GM12878 (cell line): ENCODE measurements at regions not wholly inside any gene's neighbourhood (a gene's known extent, or its start where the extent isn't known, plus 50 kb on each side); places are given as distances from the start of the nearest gene placed in this dataset.

ENCODE experiments used
- ATAC-seq: fragments of 200-7000 bp; cut with Tn5 transposase; 3 replicates; pipeline ENCODE4 v1.9.1; 2020; ENCODE audit warnings: mild to moderate bottlenecking, moderate library complexity
- BruUV-seq: library from RNA; stranded (reverse); fragments of 400-500 nt; replicated peaks from 2 replicates; lab custom pipeline; 2021; lab: Mats Ljungman, UMichigan
- CTCF ChIA-PET: fragments of 300-600 bp; sonication (Branson Sonifier 250); formaldehyde crosslinking; extraction: SDS; loops from one replicate; lab custom pipeline; 2021; ENCODE audit warnings: inconsistent platforms; lab: Yijun Ruan, JAX
- POLR2A ChIA-PET: fragments of 350-600 bp; formaldehyde crosslinking; extraction: SDS; loops from one replicate; lab custom pipeline; 2021; ENCODE audit warnings: inconsistent platforms; lab: Charles Lee
- RAD21 ChIA-PET: fragments of 300-600 bp; sonication (Branson Sonifier 250); formaldehyde crosslinking; loops from one replicate; lab custom pipeline; 2023; ENCODE audit warnings: antibody characterized with exemption; ENCODE audit not compliant: unreplicated experiment; lab: Charles Lee
- SMC1A ChIA-PET: fragments of 300-600 bp; sonication (Branson Sonifier 250); formaldehyde crosslinking; loops from one replicate; lab custom pipeline; 2023; ENCODE audit not compliant: unreplicated experiment, uncharacterized antibody; lab: Charles Lee
- DNase-seq: peaks from one replicate; pipeline ENCODE4 v3.0.0-alpha.2; 2011; ENCODE audit warnings: low read depth, low spot score
- FAIRE-seq: peaks from 3 replicates; lab custom pipeline; 2011; peaks lifted over from hg19 to GRCh38; lab: Jason Lieb, UNC
- H2AFZ ChIP-seq: 2 replicates; pipeline ENCODE4 v1.6.0; 2011; ENCODE audit warnings: low read depth, low read length, control low read depth; ENCODE audit not compliant: control insufficient read depth
- H3K27ac ChIP-seq: 2 replicates; pipeline ENCODE4 v1.5.1; 2011; ENCODE audit warnings: control low read depth; ENCODE audit not compliant: control insufficient read depth, insufficient read depth
- H3K27me3 ChIP-seq, 2 experiments: replicated peaks in 1 of 2; 2 replicates each; pipeline versions ENCODE4 v1.6.0 to v1.6.1; 2011; ENCODE audit warnings: low read length in 1 of 2; ENCODE audit not compliant: control insufficient read depth in 2 of 2, insufficient read depth in 2 of 2
- H3K36me3 ChIP-seq, 2 experiments: 2 replicates each; pipeline ENCODE4 v1.5.1; 2011; ENCODE audit warnings: low read length in 1 of 2; ENCODE audit not compliant: control insufficient read depth in 2 of 2, insufficient read depth in 2 of 2
- H3K4me1 ChIP-seq: 2 replicates; pipeline ENCODE4 v1.6.1; 2011; ENCODE audit warnings: mild to moderate bottlenecking, low read length, moderate library complexity, mixed read lengths; ENCODE audit not compliant: control insufficient read depth, insufficient read depth
- H3K4me2 ChIP-seq: 2 replicates; pipeline ENCODE4 v1.6.0; 2011; ENCODE audit warnings: control low read depth; ENCODE audit not compliant: control insufficient read depth, insufficient read depth
- H3K4me3 ChIP-seq: fragments of 200-600 bp; sonication (generic); 2 replicates; pipeline ENCODE4 v1.5.1; 2016
- H3K79me2 ChIP-seq: 2 replicates; pipeline ENCODE4 v1.6.0; 2011; ENCODE audit warnings: low read length; ENCODE audit not compliant: control insufficient read depth, insufficient read depth
- H3K9ac ChIP-seq: 2 replicates; pipeline ENCODE4 v1.8.0; 2011; ENCODE audit warnings: low read length, control low read depth, mixed read lengths; ENCODE audit not compliant: control insufficient read depth, insufficient read depth
- H3K9me3 ChIP-seq: replicated peaks from 3 replicates; pipeline ENCODE4 v1.5.1; 2011; ENCODE audit warnings: mild to moderate bottlenecking, low read length; ENCODE audit not compliant: control insufficient read depth, insufficient read depth
- H4K20me1 ChIP-seq: 2 replicates; pipeline ENCODE4 v1.6.0; 2011; ENCODE audit not compliant: control insufficient read depth, insufficient read depth
- CHD4 ChIP-seq: fragments of 200-600 bp; sonication (generic); IDR thresholded peaks from 2 replicates; pipeline ENCODE4 v1.6.1; 2016; ENCODE audit warnings: mild to moderate bottlenecking
- E4F1 ChIP-seq: fragments of 450-650 bp; IDR thresholded peaks from 2 replicates; pipeline ENCODE4 v1.6.1; 2018; ENCODE audit warnings: borderline replicate concordance, mild to moderate bottlenecking; ENCODE audit not compliant: partially characterized antibody
- GATAD2B ChIP-seq: fragments of 450-650 bp; conservative IDR thresholded peaks from 2 replicates; pipeline ENCODE4 v1.6.1; 2017; ENCODE audit warnings: low read depth, mild to moderate bottlenecking, moderate library complexity
- LARP7 ChIP-seq: fragments of 450-650 bp; IDR thresholded peaks from 2 replicates; pipeline ENCODE4 v1.6.1; 2017; ENCODE audit warnings: mild to moderate bottlenecking
- MEF2A ChIP-seq: IDR thresholded peaks from 2 replicates; pipeline ENCODE4 v1.6.1; 2011; ENCODE audit warnings: low read depth, mild to moderate bottlenecking, low read length, moderate library complexity; ENCODE audit not compliant: insufficient read depth
- MYB ChIP-seq: fragments of 150-350 bp; IDR thresholded peaks from 2 replicates; pipeline ENCODE4 v1.6.1; 2014; ENCODE audit warnings: mild to moderate bottlenecking, low read depth, low read length, borderline replicate concordance
- POLR2A ChIP-seq: IDR thresholded peaks from 2 replicates; pipeline ENCODE4 v1.6.1; 2011; ENCODE audit warnings: low read depth, mild to moderate bottlenecking, low read length
- RUNX3 ChIP-seq: IDR thresholded peaks from 2 replicates; pipeline ENCODE4 v1.6.1; 2012; ENCODE audit warnings: low read length, inconsistent platforms
- ZBTB33 ChIP-seq: fragments of 450-650 bp; IDR thresholded peaks from 2 replicates; pipeline ENCODE4 v1.6.1; 2017; ENCODE audit warnings: mild to moderate bottlenecking
- WGBS: methylation state at CpG from one replicate; pipeline ENCODE4 v1.1.6; 2016; ENCODE audit warnings: low lambda C conversion rate; ENCODE audit not compliant: insufficient replicate concordance, insufficient coverage; ENCODE audit errors: missing lambda C conversion rate; 5-methylcytosine and 5-hydroxymethylcytosine counted together
- in situ Hi-C: fragments of 300-500 bp; cut with MboI; formaldehyde crosslinking; loops from 9 replicates; pipeline ENCODE4 v1.14.3; 2018; ENCODE audit warnings: mixed read lengths
- intact Hi-C: fragments of 100-400 bp; cut with micrococcal nuclease; formaldehyde crosslinking; loops from one replicate; pipeline ENCODE4 v1.14.2; 2022; ENCODE audit not compliant: unreplicated experiment
- TF ChIP-seq, protein P1 (sequence below), 3 experiments: IDR thresholded peaks in 2 of 3; conservative IDR thresholded peaks in 1 of 3; 2 replicates each; pipeline ENCODE4 v1.5.1; 2011; ENCODE audit warnings: low read depth in 3 of 3, low read length in 3 of 3, mild to moderate bottlenecking in 3 of 3, control low read depth in 2 of 3, moderate library complexity in 2 of 3, inconsistent platforms in 1 of 3, mixed read lengths in 1 of 3; ENCODE audit not compliant: control insufficient read depth in 2 of 3, insufficient read depth in 1 of 3; ENCODE audit errors: extremely low read depth in 1 of 3

- Histone ChIP-seq H3K4me1 (no peaks in the 10 kb centered on the region), H3K4me3 (no peak overlapping the region), H3K9me3 (no peaks in the 10 kb centered on the region), H3K27me3 (no peaks in the 10 kb centered on the region), H4K20me1 (no peaks in the 10 kb centered on the region), H3K36me3 (no peaks in the 10 kb centered on the region)
- CTCF ChIA-PET: interaction anchor here (0.8 kb wide), 1 partner anchor 286 kb away, joined by 3 read pairs; no protein-coding TSS in a partner anchor
- 13% methylated on average over 4 of the region's 4 CpGs for WGBS
- TF ChIP-seq, protein P1, sequence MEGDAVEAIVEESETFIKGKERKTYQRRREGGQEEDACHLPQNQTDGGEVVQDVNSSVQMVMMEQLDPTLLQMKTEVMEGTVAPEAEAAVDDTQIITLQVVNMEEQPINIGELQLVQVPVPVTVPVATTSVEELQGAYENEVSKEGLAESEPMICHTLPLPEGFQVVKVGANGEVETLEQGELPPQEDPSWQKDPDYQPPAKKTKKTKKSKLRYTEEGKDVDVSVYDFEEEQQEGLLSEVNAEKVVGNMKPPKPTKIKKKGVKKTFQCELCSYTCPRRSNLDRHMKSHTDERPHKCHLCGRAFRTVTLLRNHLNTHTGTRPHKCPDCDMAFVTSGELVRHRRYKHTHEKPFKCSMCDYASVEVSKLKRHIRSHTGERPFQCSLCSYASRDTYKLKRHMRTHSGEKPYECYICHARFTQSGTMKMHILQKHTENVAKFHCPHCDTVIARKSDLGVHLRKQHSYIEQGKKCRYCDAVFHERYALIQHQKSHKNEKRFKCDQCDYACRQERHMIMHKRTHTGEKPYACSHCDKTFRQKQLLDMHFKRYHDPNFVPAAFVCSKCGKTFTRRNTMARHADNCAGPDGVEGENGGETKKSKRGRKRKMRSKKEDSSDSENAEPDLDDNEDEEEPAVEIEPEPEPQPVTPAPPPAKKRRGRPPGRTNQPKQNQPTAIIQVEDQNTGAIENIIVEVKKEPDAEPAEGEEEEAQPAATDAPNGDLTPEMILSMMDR (IDR thresholded peaks at IDR 0.05 in 2 of 3, conservative IDR thresholded peaks at IDR 0.05 in 1 of 3; ENCODE audit: control insufficient read depth in 2 of 3, extremely low read depth in 1 of 3, insufficient read depth in 1 of 3, low read depth in 3 of 3, low read length in 3 of 3): no peak
- TF ChIP-seq ZBTB33 (no peak), POLR2A (no peak)
- TF ChIP-seq, all 136 proteins: peak for 0
- ChIA-PET POLR2A (no interaction called here), RAD21 (no interaction called here), SMC1A (interaction anchor here (1.1 kb wide), 1 partner anchor 20 kb away, joined by 3 read pairs; no protein-coding TSS in a partner anchor)
- Histone ChIP-seq H3K27ac (no peak overlapping the region), H3K79me2 (no peaks in the 10 kb centered on the region), H2AFZ (no peak overlapping the region), H3K4me2 (no peak overlapping the region), H3K9ac (no peak overlapping the region)
- in situ Hi-C loops (no loop called here), intact Hi-C loops (no loop called here)
- BruUV-seq: no TSS peak
- ATAC-seq (no peak), DNase-seq (no peak), FAIRE-seq (no peak)
Measured at GRCh38 chr9:71571186-71571585, 197.1 kb downstream of the CEMIP2 start.

- Histone ChIP-seq H3K4me2 (no peak overlapping the region), H3K27ac (no peak overlapping the region), H3K9ac (no peak overlapping the region), H2AFZ (no peak overlapping the region), H3K4me3 (no peak overlapping the region), H3K79me2 (no peaks in the 10 kb centered on the region), H3K27me3 (no peaks in the 10 kb centered on the region), H4K20me1 (no peaks in the 10 kb centered on the region), H3K9me3 (no peaks in the 10 kb centered on the region), H3K4me1 (no peaks in the 10 kb centered on the region), H3K36me3 (no peaks in the 10 kb centered on the region)
- POLR2A ChIA-PET: no interaction called here
- ATAC-seq (no peak), FAIRE-seq (no peak), DNase-seq (no peak)
- RAD21 ChIA-PET: no interaction called here
- intact Hi-C loops: no loop called here
- no TSS peak for BruUV-seq
- in situ Hi-C loops: loop anchor here (5.0 kb wide), 1 partner anchor 49 kb away; no protein-coding TSS in a partner anchor
- SMC1A ChIA-PET: no interaction called here
- CTCF ChIA-PET: interaction anchor here (0.6 kb wide), 1 partner anchor 13 kb away, joined by 3 read pairs; no protein-coding TSS in a partner anchor
- TF ChIP-seq GATAD2B: no peak
- TF ChIP-seq MYB: no peak
- TF ChIP-seq MEF2A: no peak
- no peak for TF ChIP-seq LARP7
- no peak for TF ChIP-seq E4F1
- TF ChIP-seq CHD4: no peak
- TF ChIP-seq RUNX3: no peak
Measured at GRCh38 chr9:71567890-71568289, 200.4 kb downstream of the CEMIP2 start.
